H1 (cell line): ENCODE measurements at regions not wholly inside any gene's neighbourhood (a gene's known extent, or its start where the extent isn't known, plus 50 kb on each side); places are given as distances from the start of the nearest gene placed in this dataset.

Experiments
- CTCF ChIA-PET: fragments of 300-600 bp; sonication (Branson Sonifier 250); formaldehyde crosslinking; loops from one replicate; lab custom pipeline; 2021; ENCODE audit not compliant: partially characterized antibody; lab: Charles Lee
- POLR2A ChIA-PET: fragments of 300-600 bp; sonication (Branson Sonifier 250); formaldehyde crosslinking; loops from one replicate; lab custom pipeline; 2021; ENCODE audit warnings: inconsistent platforms; ENCODE audit not compliant: partially characterized antibody; lab: Charles Lee
- DNase-seq, 2 experiments: peaks; one replicate each; pipeline versions ENCODE4 v3.0.0 to v3.0.0-alpha.2; 2010 to 2022; ENCODE audit warnings: low spot score in 2 of 2, low read depth in 1 of 2, mixed read lengths in 1 of 2
- FAIRE-seq: peaks from 2 replicates; lab custom pipeline; 2011; peaks lifted over from hg19 to GRCh38; lab: Jason Lieb, UNC
- H2AFZ ChIP-seq: 2 replicates; pipeline ENCODE4 v1.8.1; 2012; ENCODE audit warnings: low read length, inconsistent platforms
- H2AK5ac ChIP-seq: 2 replicates; pipeline ENCODE4 v1.6.1; 2013; ENCODE audit warnings: low read depth, low read length
- H2BK120ac ChIP-seq: replicated peaks from 2 replicates; pipeline ENCODE3; 2013; ENCODE audit warnings: low read depth, low read length, inconsistent platforms
- H2BK12ac ChIP-seq: 2 replicates; pipeline ENCODE4 v1.6.1; 2013; ENCODE audit warnings: low read depth, low read length
- H2BK15ac ChIP-seq: 2 replicates; pipeline ENCODE4 v1.6.1; 2013; ENCODE audit warnings: low read length
- H2BK20ac ChIP-seq: 2 replicates; pipeline ENCODE4 v1.6.1; 2013; ENCODE audit warnings: low read length
- H2BK5ac ChIP-seq: 2 replicates; pipeline ENCODE4 v1.6.1; 2013; ENCODE audit warnings: low read depth, low read length
- H3K14ac ChIP-seq: 2 replicates; pipeline ENCODE4 v1.6.1; 2013; ENCODE audit warnings: inconsistent platforms; ENCODE audit not compliant: insufficient read length
- H3K18ac ChIP-seq: 2 replicates; pipeline ENCODE4 v1.6.1; 2013; ENCODE audit warnings: low read length; ENCODE audit errors: extremely low read depth
- H3K23ac ChIP-seq: 2 replicates; pipeline ENCODE4 v1.6.1; 2013; ENCODE audit warnings: inconsistent platforms; ENCODE audit not compliant: insufficient read length
- H3K23me2 ChIP-seq: 2 replicates; pipeline ENCODE4 v1.6.1; 2013; ENCODE audit warnings: low read depth, low read length
- H3K27ac ChIP-seq: 2 replicates; pipeline ENCODE4 v1.6.1; 2011; ENCODE audit warnings: low read depth, low read length, inconsistent platforms
- H3K27me3 ChIP-seq, 4 experiments: replicated peaks in 1 of 4; 1 replicate in 1 of 4; 2 replicates in 3 of 4; pipeline versions ENCODE4 v1.6.1 to v1.8.1; 2011 to 2013; ENCODE audit warnings: low read length in 3 of 4, mild to moderate bottlenecking in 3 of 4, inconsistent platforms in 2 of 4, mixed read lengths in 2 of 4, moderate library complexity in 1 of 4; ENCODE audit not compliant: control insufficient read depth in 3 of 4, insufficient read depth in 3 of 4; ENCODE audit errors: extremely low read depth in 1 of 4
- H3K36me3 ChIP-seq, 4 experiments: 2 replicates each; pipeline versions ENCODE4 v1.6.1 to v1.8.1; 2011 to 2013; ENCODE audit warnings: mild to moderate bottlenecking in 4 of 4, low read length in 3 of 4, moderate library complexity in 2 of 4, control low read depth in 1 of 4, inconsistent platforms in 1 of 4; ENCODE audit not compliant: insufficient read depth in 4 of 4, control insufficient read depth in 2 of 4
- H3K4ac ChIP-seq: replicated peaks from 2 replicates; pipeline ENCODE3; 2013; ENCODE audit warnings: low read length, low read depth, mixed read lengths, inconsistent platforms; ENCODE audit not compliant: insufficient read length
- H3K4me1 ChIP-seq, 4 experiments: replicated peaks in 1 of 4; 1 replicate in 1 of 4; 2 replicates in 3 of 4; pipeline versions ENCODE4 v1.6.1 to v1.8.1; 2011 to 2013; ENCODE audit warnings: low read length in 3 of 4, inconsistent platforms in 2 of 4, mixed read lengths in 1 of 4; ENCODE audit not compliant: insufficient read depth in 4 of 4, control insufficient read depth in 3 of 4
- H3K4me2 ChIP-seq, 2 experiments: 2 replicates each; pipeline versions ENCODE4 v1.6.1 to v1.8.1; 2011 to 2013; ENCODE audit warnings: low read depth in 2 of 2, low read length in 2 of 2, control low read depth in 1 of 2, inconsistent platforms in 1 of 2, mild to moderate bottlenecking in 1 of 2; ENCODE audit not compliant: insufficient read depth in 1 of 2
- H3K4me3 ChIP-seq, 4 experiments: fragments of 200-600, 300-600 bp in 1 of 4; sonication (generic), shearing (Covaris generic), sonication (Bioruptor Twin) in 1 of 4; 2 replicates each; pipeline versions ENCODE4 v1.5.1 to v1.8.1; 2011 to 2016; ENCODE audit warnings: low read length in 4 of 4, low read depth in 3 of 4, control low read depth in 2 of 4, inconsistent platforms in 2 of 4, mild to moderate bottlenecking in 2 of 4, mixed read lengths in 1 of 4, moderate library complexity in 1 of 4; ENCODE audit not compliant: insufficient read depth in 2 of 4; ENCODE audit errors: extremely low read depth in 1 of 4
- H3K56ac ChIP-seq: replicated peaks from 2 replicates; pipeline ENCODE3; 2013; ENCODE audit warnings: low read depth, mild to moderate bottlenecking, mixed read lengths, low read length, inconsistent platforms; ENCODE audit not compliant: insufficient read length
- H3K79me1 ChIP-seq: 2 replicates; pipeline ENCODE4 v1.6.1; 2013; ENCODE audit warnings: low read depth, low read length, control low read depth
- H3K79me2 ChIP-seq, 2 experiments: 2 replicates each; pipeline versions ENCODE4 v1.6.1 to v1.8.1; 2012 to 2013; ENCODE audit warnings: low read length in 2 of 2, mild to moderate bottlenecking in 2 of 2, inconsistent platforms in 1 of 2; ENCODE audit not compliant: insufficient read depth in 2 of 2, control insufficient read depth in 1 of 2
- H3K9ac ChIP-seq, 4 experiments: replicated peaks in 1 of 4; 1 replicate in 1 of 4; 2 replicates in 3 of 4; pipeline versions ENCODE4 v1.6.1 to v1.8.1; 2011 to 2013; ENCODE audit warnings: low read depth in 3 of 4, low read length in 3 of 4, control low read depth in 2 of 4, mild to moderate bottlenecking in 2 of 4, moderate library complexity in 2 of 4, inconsistent platforms in 1 of 4; ENCODE audit errors: extremely low read depth in 1 of 4
- H3K9me3 ChIP-seq, 2 experiments: 2 replicates each; pipeline versions ENCODE4 v1.6.1 to v1.8.1; 2012 to 2013; ENCODE audit warnings: mild to moderate bottlenecking in 2 of 2, moderate library complexity in 2 of 2, control low read depth in 1 of 2, inconsistent platforms in 1 of 2, low read depth in 1 of 2, low read length in 1 of 2, mixed read lengths in 1 of 2; ENCODE audit not compliant: insufficient read depth in 2 of 2
- H4K20me1 ChIP-seq, 2 experiments: replicated peaks in 1 of 2; 2 replicates each; pipeline versions ENCODE3 to v1.8.1; 2011 to 2013; ENCODE audit warnings: inconsistent platforms in 2 of 2, low read length in 2 of 2, mild to moderate bottlenecking in 1 of 2; ENCODE audit not compliant: insufficient read depth in 2 of 2, control insufficient read depth in 1 of 2
- H4K5ac ChIP-seq: 2 replicates; pipeline ENCODE4 v1.6.1; 2013; ENCODE audit warnings: low read length, low read depth, mixed read lengths, inconsistent platforms; ENCODE audit not compliant: insufficient read length
- H4K8ac ChIP-seq: 2 replicates; pipeline ENCODE4 v1.8.0; 2013; ENCODE audit warnings: mild to moderate bottlenecking, moderate library complexity, low read length, inconsistent platforms; ENCODE audit not compliant: insufficient read depth; ENCODE audit errors: extremely low read depth
- H4K91ac ChIP-seq: replicated peaks from 2 replicates; pipeline ENCODE3; 2013; ENCODE audit warnings: low read length, mixed read lengths, inconsistent platforms; ENCODE audit not compliant: insufficient read length
- CBX8 ChIP-seq: fragments of 300-800, 300-1000 bp; sonication (generic); IDR thresholded peaks from 2 replicates; pipeline ENCODE4 v1.7.1; 2016; ENCODE audit warnings: low read depth, low read length, borderline replicate concordance
- CEBPB ChIP-seq: IDR thresholded peaks from 2 replicates; pipeline ENCODE4 v1.6.1; 2012; ENCODE audit warnings: low read depth, low read length
- FOSL1 ChIP-seq: IDR thresholded peaks from 2 replicates; pipeline ENCODE4 v1.6.1; 2011; ENCODE audit warnings: mild to moderate bottlenecking, low read depth, low read length, moderate library complexity; ENCODE audit not compliant: insufficient read depth
- GTF2F1 ChIP-seq: IDR thresholded peaks from 2 replicates; pipeline ENCODE4 v1.6.1; 2012; ENCODE audit warnings: low read depth, low read length, improper control_type of control experiment, borderline replicate concordance
- PHF8 ChIP-seq: fragments of 200-600 bp; sonication (generic); conservative IDR thresholded peaks from 2 replicates; pipeline ENCODE4 v1.7.1; 2012; ENCODE audit warnings: low read depth, mild to moderate bottlenecking, inconsistent platforms, low read length, moderate library complexity
- POLR2A ChIP-seq, 2 experiments: IDR thresholded peaks; 1 replicate in 1 of 2; 2 replicates in 1 of 2; pipeline ENCODE4 v1.6.1; 2011; ENCODE audit warnings: low read depth in 2 of 2, low read length in 2 of 2, mild to moderate bottlenecking in 2 of 2; ENCODE audit errors: control extremely low read depth in 1 of 2
- RAD21 ChIP-seq, 2 experiments: IDR thresholded peaks in 1 of 2; conservative IDR thresholded peaks in 1 of 2; 2 replicates each; pipeline ENCODE4 v1.6.1; 2011; ENCODE audit warnings: low read depth in 2 of 2, low read length in 2 of 2, improper control_type of control experiment in 1 of 2, inconsistent platforms in 1 of 2, mild to moderate bottlenecking in 1 of 2, moderate library complexity in 1 of 2
- SUZ12 ChIP-seq: fragments of 200-600 bp; sonication (generic); IDR thresholded peaks from 2 replicates; pipeline ENCODE4 v1.6.1; 2012; ENCODE audit warnings: mild to moderate bottlenecking, inconsistent platforms, low read length, moderate library complexity, mixed read lengths
- USF2 ChIP-seq: IDR thresholded peaks from 2 replicates; pipeline ENCODE4 v1.6.1; 2011; ENCODE audit warnings: low read length, improper control_type of control experiment
- WGBS, 2 experiments: shearing (Covaris generic) in 1 of 2; methylation state at CpG; one replicate each; pipeline versions ENCODE4 v1.1.6 to v1.1.7; 2013 to 2015; ENCODE audit warnings: low lambda C conversion rate in 2 of 2, mixed read lengths in 2 of 2, inconsistent platforms in 1 of 2, low coverage in 1 of 2, missing lambda C conversion rate in 1 of 2; ENCODE audit not compliant: insufficient replicate concordance in 2 of 2, insufficient coverage in 1 of 2, insufficient read length in 1 of 2; ENCODE audit errors: extremely low coverage in 1 of 2, missing lambda C conversion rate in 1 of 2; 5-methylcytosine and 5-hydroxymethylcytosine counted together
- TF ChIP-seq, protein P1 (sequence below), 3 experiments: IDR thresholded peaks; 1 replicate in 2 of 3; 2 replicates in 1 of 3; pipeline versions ENCODE4 v1.5.1 to v1.6.1; 2011; ENCODE audit warnings: low read length in 3 of 3, mild to moderate bottlenecking in 3 of 3, inconsistent platforms in 2 of 3, low read depth in 1 of 3, moderate library complexity in 1 of 3; ENCODE audit not compliant: insufficient read depth in 1 of 3; ENCODE audit errors: control extremely low read depth in 1 of 3

- H4K91ac ChIP-seq: no peak overlapping the region
- no peaks in the 10 kb centered on the region for H4K20me1 ChIP-seq
- CTCF ChIA-PET: interaction anchor here (0.6 to 2.7 kb wide), 50 partner anchors 8 to 968 kb away, joined by 3 to 18 read pairs (median 4); partner anchors contain the start of gene HTR1B
- H3K27ac ChIP-seq: no peak overlapping the region
- no peak overlapping the region for H3K18ac ChIP-seq
- no peak overlapping the region for H3K14ac ChIP-seq
- H3K56ac ChIP-seq: no peak overlapping the region
- no peaks in the 10 kb centered on the region for H3K27me3 ChIP-seq
- H3K36me3 ChIP-seq: no peaks in the 10 kb centered on the region
- H3K9me3 ChIP-seq: no peaks in the 10 kb centered on the region
- no peak overlapping the region for H2BK5ac ChIP-seq
- 0 out of 7 replicates have a peak, but pooled peaks cover 0 to 2% (median 0%) of the 10 kb centered on the region in 4 experiments for H3K4me1 ChIP-seq
- H2BK120ac ChIP-seq: no peak overlapping the region
- no peak overlapping the region for H3K4me3 ChIP-seq
- WGBS, 2 experiments: 39% methylated on average over 2 of the region's 2 CpGs; no CpG with 5 or more reads in 1 of the 2 experiments
- H2AFZ ChIP-seq: no peak overlapping the region
- DNase-seq (peak in 1 of 2 experiments; percentile 58), FAIRE-seq (peak; percentile 79)
- no peak overlapping the region for H2BK15ac ChIP-seq
- no peak for TF ChIP-seq CEBPB
- no peak for TF ChIP-seq USF2
- no peak for TF ChIP-seq CBX8
- TF ChIP-seq PHF8: no peak
- TF ChIP-seq, protein P1, sequence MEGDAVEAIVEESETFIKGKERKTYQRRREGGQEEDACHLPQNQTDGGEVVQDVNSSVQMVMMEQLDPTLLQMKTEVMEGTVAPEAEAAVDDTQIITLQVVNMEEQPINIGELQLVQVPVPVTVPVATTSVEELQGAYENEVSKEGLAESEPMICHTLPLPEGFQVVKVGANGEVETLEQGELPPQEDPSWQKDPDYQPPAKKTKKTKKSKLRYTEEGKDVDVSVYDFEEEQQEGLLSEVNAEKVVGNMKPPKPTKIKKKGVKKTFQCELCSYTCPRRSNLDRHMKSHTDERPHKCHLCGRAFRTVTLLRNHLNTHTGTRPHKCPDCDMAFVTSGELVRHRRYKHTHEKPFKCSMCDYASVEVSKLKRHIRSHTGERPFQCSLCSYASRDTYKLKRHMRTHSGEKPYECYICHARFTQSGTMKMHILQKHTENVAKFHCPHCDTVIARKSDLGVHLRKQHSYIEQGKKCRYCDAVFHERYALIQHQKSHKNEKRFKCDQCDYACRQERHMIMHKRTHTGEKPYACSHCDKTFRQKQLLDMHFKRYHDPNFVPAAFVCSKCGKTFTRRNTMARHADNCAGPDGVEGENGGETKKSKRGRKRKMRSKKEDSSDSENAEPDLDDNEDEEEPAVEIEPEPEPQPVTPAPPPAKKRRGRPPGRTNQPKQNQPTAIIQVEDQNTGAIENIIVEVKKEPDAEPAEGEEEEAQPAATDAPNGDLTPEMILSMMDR (IDR thresholded peaks at IDR 0.05; ENCODE audit: control extremely low read depth in 1 of 3, insufficient read depth in 1 of 3, low read depth in 1 of 3, low read length in 3 of 3): peak in 2 of 3 experiments; percentile 50 to 64; a peak in 3 of 4 replicates
- TF ChIP-seq RAD21 (IDR thresholded peaks at IDR 0.05 in 1 of 2, conservative IDR thresholded peaks at IDR 0.05 in 1 of 2; ENCODE audit: low read depth in 2 of 2, low read length in 2 of 2): peak; percentile 56 to 66
- no peak for TF ChIP-seq FOSL1
- TF ChIP-seq SUZ12: no peak
- TF ChIP-seq GTF2F1: no peak
- no peak for TF ChIP-seq POLR2A (IDR thresholded peaks at IDR 0.05; ENCODE audit: control extremely low read depth in 1 of 2, low read depth in 2 of 2, low read length in 2 of 2)
- H2BK12ac ChIP-seq: no peak overlapping the region
- POLR2A ChIA-PET: interaction anchor here (0.6 to 1.0 kb wide), 3 partner anchors 8 to 485 kb away, joined by 3 to 4 read pairs (median 3); no protein-coding TSS in a partner anchor
- H3K79me1 ChIP-seq: no peaks in the 10 kb centered on the region
- no peak overlapping the region for H2BK20ac ChIP-seq
- no peak overlapping the region for H3K9ac ChIP-seq
- H4K8ac ChIP-seq: no peak overlapping the region
- H3K79me2 ChIP-seq: no peaks in the 10 kb centered on the region
- no peak overlapping the region for H3K4ac ChIP-seq
- no peak overlapping the region for H3K23ac ChIP-seq
- 0 out of 2 replicates have a peak, but pooled peaks cover 2% of the 10 kb centered on the region for H3K23me2 ChIP-seq
- no peak overlapping the region for H3K4me2 ChIP-seq
- H4K5ac ChIP-seq: no peak overlapping the region
- H2AK5ac ChIP-seq: no peak overlapping the region
Observed at GRCh38 chr6:76861403-76861802, 601.9 kb downstream of the HTR1B start.
